HG03175 (cell line): ENCODE measurements at regions not wholly inside any gene's neighbourhood (a gene's known extent, or its start where the extent isn't known, plus 50 kb on each side); places are given as distances from the start of the nearest gene placed in this dataset.
"Not testable (repeated sequence)": the region's sequence is repeated elsewhere in the genome, so short reads cannot be mapped to it uniquely, and the experiment has no call there.

Experiments
- ATAC-seq: cut with Tn5 transposase; IDR thresholded peaks from one replicate; pipeline ENCODE4 v1.9.1; 2021; ENCODE audit warnings: mild to moderate bottlenecking, moderate library complexity; ENCODE audit not compliant: unreplicated experiment

DNA sequence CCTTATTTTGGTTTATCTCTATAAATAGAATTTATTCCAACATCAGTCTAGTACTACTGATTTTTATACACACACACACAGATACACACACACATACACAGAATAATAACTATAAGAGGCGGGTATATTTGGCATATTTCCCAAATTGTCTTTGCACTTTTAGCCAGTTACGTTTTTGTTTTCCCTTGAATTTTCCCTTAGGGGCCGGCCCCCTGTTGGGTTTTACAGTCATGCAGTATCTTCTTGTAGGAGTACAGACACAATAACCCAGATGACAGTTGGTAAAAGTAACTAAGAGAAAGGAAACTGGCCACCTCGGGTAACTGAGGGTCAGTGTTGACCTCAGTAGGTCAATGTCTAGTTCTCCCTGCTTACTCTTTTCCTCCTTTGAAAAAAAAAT lies 50.9 kb downstream of the DISP1 start:
- ATAC-seq = no peak

DNA sequence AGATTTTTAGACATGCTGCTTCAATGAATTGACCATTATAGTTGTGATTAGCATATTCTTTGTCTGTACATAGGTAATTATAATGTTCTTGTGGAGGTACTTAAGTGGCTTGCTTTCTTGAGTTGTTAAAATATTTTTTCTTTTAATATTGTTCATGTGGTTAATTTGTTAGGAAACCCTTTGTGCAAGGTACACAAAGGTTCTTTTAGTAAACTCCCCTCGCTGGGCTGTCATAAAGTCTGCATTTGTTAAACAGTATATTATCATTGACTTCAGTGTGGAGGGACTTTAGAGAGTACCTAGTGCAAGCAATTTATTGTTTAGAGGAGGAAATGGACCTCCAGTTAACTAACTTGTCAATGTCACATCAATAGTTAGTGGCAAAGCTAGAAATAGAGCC lies 52.5 kb downstream of the DISP1 start:
- no peak for ATAC-seq

DNA sequence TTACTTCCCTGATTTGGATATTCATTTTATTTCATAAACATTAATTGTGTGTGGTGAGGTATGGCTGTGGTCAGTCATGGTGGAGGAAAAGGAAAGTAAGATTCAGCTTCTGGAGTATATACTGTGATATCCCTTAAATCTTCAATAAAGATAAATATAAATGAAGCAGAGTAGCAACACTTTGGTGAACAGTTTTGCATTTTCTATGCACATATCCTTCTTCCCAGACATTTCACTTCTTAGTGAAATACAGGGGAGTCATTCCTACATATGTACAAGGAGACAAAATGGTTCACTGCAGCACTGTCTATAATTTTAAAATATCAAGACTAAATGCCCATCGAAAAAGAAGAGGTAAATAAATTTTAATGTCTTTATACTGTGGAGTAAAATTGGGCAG lies 61.3 kb downstream of the DISP1 start:
- no peak for ATAC-seq

DNA sequence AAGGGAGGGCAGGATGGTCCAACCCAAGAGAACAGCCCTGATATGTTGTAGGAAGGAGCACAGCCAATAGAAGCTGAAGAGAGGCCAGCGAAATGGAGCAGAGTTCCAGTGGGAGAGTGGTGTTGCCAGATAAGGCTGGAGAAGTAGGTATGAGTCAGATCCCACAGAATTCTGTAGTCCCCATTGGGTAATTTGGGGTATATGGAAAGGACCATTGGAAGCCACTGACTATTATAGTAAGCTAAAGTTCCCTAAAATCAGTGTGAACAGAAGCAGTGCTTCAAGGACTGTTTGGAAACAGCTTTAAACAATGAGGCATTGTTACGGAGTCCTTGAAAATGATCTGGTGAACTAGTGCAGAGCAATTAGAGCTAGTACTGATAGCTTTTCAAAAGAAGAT lies 63.0 kb downstream of the DISP1 start:
- no peak for ATAC-seq

DNA sequence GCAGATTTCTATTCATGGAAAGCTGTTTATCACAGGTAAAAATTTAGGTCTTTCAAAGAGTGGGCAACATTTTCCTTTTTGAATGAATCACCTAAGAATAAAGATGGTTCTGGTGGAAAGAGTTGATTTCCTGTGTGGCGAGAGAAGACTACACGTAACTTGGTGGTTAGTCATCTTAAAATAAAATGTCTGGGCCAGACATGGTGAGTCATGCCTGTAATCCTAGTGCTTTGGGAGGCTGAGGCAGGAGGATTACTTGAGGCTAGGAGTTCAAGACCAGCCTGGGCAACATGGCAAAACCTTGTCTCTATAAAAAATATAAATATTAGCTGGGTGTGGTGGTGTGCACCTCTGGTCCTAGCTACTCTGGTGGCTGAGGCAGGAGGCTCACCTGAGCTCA lies 65.7 kb downstream of the DISP1 start:
- no peak for ATAC-seq

DNA sequence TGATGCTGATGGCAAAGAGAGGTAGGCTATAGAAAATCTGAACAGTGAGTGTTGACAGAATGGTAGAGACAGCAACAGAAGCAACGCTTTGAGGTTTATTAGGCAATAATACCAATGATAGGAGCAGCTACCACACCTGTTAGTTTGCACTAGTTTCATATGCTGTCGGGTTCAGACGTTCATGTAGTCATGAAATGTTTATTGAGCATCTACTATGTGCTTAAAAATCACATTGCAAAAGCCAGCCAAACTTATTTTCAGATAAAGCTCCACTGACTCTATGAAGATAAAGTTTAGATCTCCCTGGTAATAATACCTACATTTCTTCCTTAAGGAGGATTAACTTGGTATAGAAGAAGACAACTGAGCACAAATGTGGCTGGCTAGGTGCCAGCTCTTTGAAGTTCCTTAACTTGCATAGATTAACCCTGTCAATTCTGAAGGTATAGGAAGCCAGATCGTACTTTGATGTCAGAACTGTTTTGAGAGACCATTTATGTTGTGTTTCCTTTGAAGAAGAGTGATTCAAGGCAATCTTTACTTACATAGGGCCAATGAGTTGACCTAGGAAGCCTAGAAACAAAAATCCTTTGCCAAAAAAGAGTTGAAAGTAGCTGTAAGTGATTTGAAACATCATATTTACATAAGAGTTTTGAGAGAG lies 71.5 kb downstream of the DISP1 start:
- ATAC-seq = no peak

DNA sequence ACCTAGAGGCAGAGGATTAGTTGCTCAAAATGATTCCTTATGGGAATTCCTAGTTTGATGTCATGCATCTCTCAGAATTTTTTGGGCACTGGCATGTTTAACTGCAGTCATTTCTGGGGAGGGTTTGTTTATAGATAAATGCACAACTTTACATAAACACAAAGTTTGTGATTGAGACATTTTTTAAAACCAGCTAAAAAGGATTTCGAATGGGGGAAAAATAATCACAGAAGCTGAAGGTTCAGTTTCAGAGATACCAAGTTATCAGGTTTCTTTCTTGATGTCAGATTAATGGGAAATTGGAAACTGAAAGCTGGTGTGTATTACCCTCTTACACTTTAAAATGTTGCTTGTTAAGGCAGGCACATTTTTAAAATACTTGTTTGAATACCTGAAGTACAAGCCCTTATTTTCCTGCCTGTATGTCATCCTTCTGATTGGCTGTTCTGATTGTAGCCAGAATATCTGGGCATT lies 72.1 kb downstream of the DISP1 start:
- no peak for ATAC-seq

DNA sequence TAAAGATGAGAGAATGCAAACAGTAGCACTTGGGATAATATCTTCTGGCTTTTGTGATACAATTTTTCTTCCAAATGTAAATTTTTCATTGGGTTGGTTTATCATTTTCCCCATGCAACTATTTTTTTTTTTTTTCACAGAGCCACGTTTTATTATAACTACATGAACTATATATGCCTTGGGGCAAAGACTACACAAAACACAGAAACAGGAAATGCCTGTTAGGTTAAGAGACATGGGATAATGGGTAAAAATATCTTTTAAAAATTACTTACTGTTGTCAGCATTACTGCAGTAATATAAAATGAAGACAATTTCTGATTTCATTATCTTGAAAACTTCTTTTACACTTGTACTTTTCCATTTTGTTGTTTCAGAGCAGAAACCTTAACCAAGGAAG lies 74.6 kb downstream of the DISP1 start:
- no peak for ATAC-seq

DNA sequence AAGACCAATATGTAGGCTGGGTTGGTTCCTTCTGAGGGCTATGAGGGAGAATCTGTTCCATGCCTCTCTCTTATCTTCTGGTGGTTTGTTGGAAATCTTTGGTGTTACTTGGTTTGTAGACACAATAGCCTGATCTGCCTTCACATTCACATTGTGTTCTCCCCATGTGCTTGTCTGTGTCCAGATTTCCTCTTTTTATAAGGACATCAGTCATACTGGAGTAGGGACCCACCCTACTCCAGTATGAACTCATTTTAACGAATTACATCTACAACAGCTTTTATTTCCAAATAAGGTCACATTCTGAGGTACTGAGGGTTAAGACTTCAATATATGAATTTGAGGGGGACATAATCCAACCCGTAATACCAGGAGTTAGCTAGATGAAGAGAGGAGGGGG lies 75.9 kb downstream of the DISP1 start:
- no peak for ATAC-seq

DNA sequence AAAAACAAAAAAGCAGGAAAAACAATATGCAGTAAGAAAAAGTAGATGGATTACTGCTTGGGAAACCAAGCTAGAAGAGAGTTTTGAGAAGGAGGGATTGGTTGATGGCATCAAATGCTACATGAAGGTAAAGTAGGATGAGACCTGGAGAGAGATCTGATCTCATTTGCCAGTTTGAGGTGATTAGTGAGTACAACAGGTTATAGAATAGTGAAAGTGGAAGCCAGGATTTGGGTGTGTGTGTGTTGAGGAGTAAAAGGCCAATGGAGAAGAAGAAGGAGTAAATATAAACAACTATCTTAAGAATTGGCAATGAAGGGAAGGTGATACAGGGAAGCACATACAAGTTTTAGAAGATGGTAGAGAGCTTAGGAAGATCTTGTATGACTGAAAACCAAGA lies 76.7 kb downstream of the DISP1 start:
- no peak for ATAC-seq

DNA sequence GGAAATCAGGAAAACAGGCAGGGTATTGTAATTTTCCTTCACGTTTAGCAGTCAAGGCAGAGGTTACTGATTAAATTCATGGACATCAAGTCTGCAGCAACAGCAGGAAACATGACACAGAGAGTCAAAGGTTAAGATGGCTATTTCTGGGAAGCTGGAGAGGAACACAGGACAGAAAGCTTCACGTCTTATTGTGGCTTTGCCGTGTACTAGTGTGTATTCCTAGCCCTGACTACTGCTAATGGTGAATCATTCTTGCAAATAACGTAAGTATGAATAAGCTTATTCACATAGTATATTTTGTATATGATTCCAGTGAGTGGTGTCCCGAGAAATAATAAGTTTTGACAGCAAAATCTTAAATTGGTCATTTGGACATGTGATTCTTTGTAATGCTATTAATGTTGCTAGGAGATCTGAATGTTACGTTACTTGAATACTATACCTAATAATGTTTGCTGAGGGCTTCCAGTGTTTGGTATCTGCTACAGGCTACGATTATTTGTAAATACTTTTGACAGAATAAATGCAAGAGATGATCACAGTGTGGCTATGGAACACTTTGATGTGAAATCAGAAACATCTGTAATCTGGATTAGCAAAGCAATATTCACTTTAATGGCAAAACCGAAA lies 77.4 kb downstream of the DISP1 start:
- ATAC-seq = no peak

DNA sequence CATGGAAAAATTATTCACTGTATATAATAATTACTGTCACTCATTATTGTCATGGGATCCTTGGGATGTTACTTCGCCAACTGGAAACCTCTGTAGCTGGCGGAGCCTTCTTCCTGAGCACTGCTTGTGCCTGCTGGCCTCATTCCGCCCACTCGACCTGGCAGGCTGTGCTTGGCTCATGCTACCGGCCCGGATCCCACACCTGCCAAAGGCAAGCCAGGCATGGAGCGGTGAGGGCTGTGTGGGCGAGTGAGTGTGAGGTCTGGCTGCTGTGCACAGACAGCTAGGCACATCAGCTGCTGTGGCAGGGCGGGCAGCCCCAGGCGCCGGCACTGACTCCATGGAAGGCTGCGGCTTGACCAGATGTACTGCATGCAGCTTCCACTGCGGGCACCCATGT lies 78.4 kb downstream of the DISP1 start:
- ATAC-seq = no peak

DNA sequence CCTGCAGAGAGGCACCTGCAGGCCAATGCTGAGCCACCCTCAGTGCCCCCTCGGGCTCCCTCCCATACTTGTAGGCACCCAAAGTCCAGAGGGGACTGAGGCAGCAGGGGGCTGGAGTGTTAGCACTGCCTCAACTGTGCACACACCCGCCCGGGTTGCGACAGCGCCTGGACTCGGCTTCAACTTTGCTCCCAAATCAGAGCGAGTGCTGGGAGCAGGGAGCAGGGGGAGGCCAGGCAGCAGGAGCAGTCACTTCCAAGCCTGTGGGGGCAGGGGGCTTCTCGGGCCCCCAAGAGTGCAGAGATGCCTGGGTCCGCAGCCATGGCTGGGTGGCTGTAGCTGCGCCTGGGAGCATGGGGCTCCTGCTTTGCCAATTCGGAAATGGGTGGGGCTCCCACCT lies 79.5 kb downstream of the DISP1 start:
- no peak for ATAC-seq

DNA sequence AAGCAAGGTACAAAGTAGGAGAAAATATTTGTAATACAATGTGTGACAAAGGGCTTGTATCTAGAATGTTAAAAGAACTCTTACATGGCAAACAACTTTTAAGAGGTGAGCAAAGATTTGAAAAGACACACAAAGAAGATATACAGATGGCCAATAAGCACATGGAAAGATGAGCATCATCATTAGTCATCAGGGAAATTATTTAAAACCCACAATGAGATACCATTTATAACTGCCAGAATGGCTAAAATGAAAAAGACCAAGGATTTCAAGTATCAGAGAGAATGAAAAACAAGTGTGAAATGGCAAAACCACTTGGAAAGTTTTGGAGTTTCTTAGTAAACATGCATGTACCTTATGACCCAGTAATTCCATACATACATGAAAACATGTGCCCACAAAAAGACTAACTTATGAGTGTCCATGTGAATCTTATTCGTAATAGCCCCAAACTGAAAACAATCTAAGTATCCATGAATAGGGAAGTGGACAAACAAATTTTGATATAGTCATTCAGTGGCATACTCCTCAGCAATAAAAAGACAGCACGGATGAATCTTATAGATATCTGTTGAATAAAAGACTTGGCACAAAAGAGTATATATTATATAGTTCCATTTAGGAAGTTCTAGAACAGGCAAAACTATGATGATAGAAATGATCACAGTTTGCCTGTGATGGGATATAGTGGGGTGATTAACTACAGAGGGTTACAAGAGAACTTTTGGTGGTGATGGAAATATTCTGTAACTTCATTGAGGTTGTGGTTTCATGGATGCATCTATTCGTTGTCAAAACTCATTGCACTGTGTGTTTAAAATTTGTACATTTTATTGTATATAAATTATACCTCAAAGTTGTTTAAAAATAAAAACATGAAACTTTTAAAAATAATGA lies 82.0 kb downstream of the DISP1 start:
- no peak for ATAC-seq

DNA sequence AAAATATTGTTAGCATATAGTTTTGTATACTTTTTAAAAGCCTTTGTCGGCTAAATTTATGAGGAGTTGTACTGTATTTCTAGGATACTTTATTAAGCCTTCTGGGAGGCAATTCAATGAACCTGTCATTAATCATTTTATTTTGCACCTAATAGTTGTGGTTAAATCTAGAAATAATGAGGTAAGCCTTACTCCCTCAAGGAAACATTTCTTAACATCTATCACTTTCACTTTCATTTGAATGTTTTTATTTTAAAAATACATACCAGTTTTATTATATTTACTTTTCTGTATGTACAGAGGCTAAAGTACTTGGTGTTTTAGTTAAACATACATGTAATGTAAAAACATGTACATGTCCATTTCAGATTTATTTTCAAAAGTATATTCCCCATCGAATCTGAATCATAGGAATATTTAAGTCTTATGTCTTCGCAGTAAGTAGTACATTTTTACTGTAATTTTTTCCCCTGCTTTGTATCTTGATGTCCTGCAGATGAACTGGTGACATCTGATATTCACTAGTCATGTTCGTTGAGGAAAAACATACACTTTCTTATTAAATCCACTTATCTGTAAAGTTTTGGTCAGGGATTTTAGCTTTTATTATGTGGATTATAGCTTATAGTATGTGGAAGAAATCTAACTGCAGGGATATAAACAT lies 82.8 kb downstream of the DISP1 start:
- ATAC-seq = no peak

DNA sequence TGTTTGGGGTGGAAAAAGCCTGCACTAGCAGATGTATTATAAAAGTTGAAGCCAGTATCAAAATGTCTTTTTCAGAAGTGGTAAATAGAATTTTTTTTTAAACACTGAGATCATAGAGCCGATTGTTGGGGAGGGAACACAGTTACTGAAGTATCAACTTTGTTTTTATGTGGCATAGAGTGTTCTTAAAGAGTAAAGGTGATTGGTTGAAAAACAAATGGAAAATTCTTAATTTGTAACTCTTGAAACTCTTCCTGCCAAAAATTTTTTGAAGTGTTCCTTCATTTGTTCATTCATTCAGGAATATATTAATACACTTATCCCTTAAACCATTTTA lies 83.3 kb downstream of the DISP1 start:
- ATAC-seq = no peak

DNA sequence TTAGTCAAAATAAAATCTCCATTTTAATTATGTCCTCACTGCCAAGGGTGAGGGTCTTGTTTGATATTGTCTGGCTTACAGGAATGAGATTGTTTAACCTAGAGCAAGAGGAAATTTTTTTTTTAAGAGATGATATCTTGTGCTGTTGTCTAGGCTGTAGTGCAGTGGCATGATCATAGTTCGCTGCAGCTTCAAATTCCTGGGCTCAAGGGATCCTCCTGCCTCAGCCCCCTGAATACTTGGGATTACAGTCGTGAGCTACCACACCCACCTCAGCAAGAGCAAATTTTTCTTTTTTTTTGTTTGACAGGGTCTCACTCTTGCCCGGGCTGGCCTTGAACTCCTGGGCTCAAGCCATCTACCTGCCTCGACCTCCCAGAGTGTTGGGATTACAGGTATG lies 84.6 kb downstream of the DISP1 start:
- ATAC-seq = no peak

DNA sequence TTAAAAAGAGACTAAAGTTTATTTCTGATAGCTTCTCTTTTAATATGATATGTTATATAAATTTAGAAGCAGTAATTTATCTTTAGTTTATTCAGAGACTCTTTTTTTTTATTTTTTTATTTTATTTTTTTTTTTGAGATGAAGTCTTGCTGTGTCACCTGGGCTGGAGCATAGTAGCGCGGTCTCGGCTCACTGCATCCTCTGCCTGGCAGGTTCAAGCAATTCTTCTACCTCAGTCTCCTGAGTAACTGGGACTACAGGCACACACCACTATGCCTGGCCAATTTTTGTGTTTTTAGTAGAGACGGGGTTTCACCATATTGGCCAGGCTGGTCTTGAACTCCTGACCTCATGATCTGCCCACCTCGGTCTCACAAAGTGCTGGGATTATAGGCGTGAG lies 89.6 kb downstream of the DISP1 start:
- ATAC-seq = no peak

DNA sequence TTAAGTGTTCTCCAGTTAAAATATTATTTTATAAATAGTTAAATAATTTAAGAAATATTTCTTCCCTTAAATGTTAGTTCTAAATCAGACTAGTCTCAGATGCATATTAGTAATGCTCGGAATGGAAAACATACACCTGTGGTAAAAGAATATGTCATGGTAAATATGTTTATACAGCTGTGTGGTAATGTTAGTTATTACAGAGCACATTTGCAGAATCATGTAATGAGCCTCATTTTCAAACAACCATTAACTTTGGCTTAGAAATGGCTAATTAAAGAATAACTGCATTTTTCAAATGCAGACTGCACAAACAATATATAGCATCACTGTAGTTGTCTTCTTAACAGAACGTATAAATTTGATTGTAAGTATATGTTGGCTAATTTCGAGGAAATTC lies 90.3 kb downstream of the DISP1 start:
- no peak for ATAC-seq

DNA sequence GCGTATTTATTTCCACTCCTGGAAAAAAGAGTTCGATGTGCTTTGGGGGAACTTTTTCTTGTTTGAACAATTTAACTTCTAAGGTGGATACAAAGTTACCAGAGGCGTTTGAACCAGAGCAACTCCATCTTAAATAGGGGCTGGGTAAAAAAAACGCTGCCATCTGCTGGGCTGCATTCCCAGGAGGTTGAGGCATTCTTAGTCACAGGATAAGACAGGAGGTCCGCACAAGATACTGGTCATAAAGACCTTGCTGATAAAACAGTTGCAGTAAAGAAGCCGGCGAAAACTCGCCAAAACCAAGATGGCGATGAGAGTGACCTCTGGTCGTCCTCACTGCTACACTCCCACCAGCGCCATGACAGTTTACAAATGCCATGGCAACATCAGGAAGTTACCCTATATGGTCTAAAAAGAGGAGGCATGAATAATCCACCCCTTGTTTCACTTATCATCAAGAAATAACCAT lies 91.5 kb downstream of the DISP1 start:
- not testable (repeated sequence) for ATAC-seq

DNA sequence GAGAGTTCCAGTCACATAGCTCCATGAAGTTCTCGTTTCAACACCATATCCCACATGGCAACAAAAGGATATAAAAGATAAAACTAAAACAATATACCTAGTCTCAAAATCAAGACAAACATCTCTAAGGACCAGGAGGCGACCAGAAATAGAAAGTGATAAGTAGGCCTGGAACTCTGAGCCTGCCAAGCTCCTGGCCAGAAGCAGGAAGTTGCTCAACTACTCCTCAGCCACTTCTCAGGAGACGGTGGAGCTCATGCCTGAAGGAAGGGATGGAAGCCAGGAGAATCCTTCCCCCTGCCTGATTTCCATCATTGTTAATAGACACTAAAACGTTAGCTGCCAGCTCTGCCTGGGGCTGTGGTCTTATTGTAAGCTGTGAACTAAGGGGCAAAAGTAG lies 94.7 kb downstream of the DISP1 start:
- ATAC-seq = no peak
